Skin of body (tissue), 2 donors: ENCODE measurements at regions not wholly inside any gene's neighbourhood (a gene's known extent, or its start where the extent isn't known, plus 50 kb on each side); places are given as distances from the start of the nearest gene placed in this dataset. TPM values are rescaled to one million over a fixed set of nuclear protein-coding genes. Genes with fewer than 3 reads are reported as not detected.

Experiments used
- DNase-seq: peaks from one replicate; lab custom pipeline; 2025; lab: John Stamatoyannopoulos, UW
- small RNA-seq: library from RNA; depleted of rRNA; stranded (forward); fragments of <200 nt; gene quantifications from one replicate; pipeline ENCODE3, GENCODE V24; 2014; ENCODE audit warnings: low replicate concordance

DNA sequence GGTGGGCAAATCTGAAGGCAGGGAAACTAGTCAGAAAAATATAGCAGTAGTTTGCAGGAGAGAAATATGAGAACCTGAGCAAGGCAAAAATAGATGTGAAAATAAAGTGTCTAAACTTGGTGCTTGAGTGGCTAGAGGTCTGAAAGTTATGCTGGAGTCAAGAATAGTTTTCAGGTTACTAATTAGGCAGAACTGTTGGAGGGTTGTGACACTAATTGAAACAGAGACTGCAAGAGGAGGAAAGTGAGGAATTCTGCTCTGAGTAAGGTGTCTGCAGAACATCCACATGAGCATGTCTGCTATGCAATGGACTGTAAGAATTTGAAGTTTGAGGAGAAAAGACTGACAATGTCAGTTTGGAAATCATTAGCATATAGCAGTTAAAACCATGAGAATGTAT is 444.0 kb upstream of the LRRTM1 start:
- no peak for DNase-seq

DNA sequence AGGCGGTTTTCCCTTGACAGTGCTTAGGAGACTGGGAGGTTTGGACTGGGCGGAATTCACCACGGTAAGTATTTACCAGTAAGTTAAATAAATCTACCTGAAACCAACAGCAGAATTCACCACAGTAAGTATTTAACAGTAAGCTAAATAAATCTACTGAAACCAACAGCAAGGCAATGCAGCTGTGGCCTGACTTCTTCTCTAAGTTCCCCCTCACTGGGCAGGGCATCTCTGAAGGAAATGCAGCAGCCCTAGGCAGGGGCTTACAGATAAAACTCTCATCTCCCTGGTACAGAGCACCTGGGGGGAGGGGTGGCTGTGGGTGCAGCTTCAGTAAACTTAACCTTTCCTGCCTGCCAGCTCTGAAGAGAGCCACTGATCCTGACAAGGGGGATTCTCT is 432.5 kb upstream of the LRRTM1 start:
- DNase-seq = no peak

DNA sequence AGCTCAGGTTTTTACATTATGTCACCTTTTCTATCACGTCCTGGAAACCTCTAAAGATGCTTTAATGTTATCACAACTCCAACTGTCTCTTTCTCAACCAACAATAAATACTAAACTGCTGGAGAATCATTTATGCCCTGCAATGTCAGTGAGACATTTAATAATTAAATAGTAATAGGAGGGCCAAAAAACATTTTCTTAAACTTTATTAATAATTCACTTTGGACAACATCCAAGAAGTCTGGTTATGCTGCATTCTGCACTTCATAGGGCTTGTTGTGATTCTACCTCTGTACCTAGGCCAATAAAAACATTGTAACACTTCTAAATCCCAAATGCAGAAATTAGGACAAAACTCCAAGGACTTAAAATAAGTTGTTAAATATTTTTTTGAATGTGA is 420.4 kb upstream of the LRRTM1 start:
- no peak for DNase-seq

DNA sequence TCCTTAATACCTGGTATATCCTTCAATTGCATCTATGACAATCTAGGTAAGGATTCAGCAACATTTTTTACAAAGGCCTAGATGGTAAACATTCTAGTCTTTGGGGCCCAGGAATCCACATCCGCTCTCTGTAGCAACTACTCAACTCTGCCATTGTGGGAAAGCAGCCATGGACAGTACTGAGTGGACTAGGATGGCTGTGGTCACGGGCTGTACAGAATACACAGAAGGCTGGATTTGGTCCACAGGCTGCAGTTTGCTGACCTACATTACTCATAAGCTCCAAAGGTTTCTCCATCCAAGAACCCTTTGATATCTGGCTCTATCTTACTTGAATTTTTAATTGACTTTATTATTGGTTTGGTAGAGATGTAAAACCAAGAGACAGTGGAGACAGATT is 418.3 kb upstream of the LRRTM1 start:
- no peak for DNase-seq

DNA sequence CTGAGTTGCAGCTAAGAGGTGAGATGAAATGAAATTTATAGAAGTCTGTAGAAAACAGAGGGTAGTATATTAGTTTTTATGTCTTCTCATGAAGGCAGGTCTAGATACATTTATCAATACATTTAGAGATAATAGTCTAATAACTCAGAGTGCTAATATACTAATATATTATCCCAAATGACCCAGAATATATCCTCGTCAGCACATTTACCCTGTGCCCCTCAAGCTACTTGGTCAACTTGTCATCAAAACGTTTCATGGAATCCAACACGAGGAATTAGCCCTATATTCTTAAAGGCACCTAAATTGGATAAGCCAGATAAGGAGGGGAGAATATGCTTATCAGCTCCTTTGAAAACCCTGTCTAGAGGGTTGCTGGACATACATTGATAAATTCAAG is 415.1 kb upstream of the LRRTM1 start:
- no peak for DNase-seq

DNA sequence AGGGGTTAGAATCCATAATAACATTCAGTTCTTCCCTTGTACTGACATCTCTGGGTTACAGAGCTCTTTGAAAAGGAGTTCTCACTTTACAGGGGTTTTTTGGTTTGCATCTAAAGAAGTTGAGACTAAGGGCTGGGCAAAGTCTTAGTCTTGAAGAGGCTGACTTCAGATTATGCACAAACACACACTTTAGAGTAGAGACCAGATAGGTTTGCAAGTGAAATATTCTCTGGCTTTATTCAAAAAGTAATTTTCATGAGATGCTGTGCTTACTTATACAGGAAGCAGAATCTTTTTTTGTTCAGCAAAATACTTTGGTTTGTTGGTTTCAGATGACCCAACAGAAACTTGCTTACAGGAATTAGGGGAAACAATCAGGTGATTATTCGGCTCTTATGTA is 410.9 kb upstream of the LRRTM1 start:
- no peak for DNase-seq

DNA sequence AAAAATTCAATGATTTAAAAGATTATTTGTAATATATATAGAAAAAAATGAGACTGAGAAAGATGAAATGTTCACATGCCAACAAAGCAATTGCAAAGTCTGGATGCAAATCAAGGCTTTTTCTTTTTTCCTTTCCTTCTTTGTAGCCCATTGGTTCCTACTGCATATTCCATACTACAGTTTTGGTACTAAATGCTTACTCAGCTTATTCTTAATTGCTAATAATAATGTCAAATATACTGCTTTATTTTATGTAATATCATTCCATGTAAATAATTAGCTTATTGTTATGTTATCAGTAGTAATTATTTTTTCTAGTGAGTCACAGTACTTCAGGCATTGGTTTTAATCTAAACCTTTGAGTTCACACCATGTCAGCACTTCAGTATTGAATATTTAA is 407.4 kb upstream of the LRRTM1 start:
- no peak for DNase-seq

DNA sequence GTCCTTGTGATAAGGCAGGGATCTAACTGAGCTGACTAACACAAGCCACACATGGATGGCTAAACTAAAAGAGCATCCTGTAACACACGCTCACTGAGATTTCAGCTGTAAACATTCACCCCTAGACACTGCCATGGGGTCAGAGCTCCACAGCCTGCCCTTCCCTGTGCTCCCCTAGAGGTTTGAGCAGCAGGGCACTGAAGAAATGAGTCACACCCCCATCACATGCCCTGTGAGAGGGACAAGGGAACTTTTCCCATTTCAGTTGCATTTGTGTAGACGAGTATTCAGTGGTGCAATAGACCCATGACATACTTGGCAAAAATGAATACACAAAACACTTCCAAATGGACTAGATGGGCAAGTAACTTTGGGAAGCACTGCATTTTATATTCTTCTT is 402.4 kb upstream of the LRRTM1 start:
- DNase-seq = no peak

DNA sequence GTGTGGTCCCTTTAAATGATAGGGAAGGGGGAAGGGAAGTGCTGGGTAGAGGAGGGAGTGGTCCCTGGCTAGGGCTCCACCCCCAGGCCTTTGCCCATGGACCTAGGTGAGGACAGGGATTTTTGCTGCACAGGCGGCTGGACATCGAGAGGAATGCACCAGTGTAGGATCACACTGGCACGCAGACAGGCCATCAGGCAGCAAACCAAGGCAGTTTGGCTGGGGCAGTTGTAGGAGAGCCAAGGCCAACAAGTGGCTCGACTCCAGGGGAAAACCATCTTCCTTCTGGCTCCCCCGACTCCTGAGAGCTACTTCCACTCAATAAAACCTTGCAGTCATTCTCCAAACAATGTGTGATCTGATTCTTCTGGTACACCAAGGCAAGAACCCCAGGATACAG is 402.0 kb upstream of the LRRTM1 start:
- no peak for DNase-seq

DNA sequence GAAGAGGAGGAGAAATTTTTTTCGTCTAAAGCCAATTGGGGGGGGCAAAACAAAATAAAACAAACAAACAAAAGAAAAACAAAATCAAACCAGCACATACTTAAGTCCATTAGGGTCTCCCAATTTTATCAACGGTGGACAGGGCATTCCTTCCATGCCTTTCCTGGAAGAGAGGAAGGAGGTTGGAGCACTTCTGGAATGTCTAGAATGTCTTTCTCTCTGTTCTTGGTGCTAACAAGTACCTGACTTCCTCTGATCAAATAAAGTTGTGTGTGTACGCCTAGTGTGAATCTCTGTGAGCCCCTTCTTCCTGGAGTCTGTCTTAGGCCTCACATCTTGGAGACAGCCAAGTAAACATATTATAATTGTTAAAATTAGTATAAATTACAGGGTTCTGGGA is 399.0 kb upstream of the LRRTM1 start:
- DNase-seq = no peak

DNA sequence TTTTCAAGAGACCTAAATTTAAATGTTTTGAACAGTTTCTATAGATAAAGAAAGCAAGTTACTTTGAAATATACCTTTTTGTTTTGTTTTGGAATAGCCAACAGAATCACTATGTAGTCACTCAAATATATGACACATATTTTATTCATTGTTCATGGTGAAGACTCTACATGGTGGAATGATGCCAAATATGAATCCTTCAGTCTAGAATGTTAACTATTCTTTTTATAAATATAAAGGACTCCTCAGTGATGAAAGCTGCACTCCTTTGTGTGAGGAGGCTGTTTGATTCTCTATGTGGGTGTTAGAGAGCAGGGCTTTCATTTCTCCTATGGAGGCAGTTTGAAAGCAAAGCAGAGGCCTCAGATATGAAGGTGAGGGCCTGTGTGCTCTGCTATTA is 396.4 kb upstream of the LRRTM1 start:
- DNase-seq = no peak

Small RNAs in the stretch of these regions (small RNA-seq; reads per million reads assigned to genes)
- gene AC013262.1 (not detected), gene AC138623.1 (not detected), gene RF00019 (not detected), gene RN7SL201P (not detected), gene RNA5SP99 (0.21 reads per million), gene RNU6-1312P (not detected), gene RNU6-685P (not detected), gene RPL37P10 (not detected)
